Ascending aorta (tissue), 2 donors: ENCODE measurements at regions not wholly inside any gene's neighbourhood (a gene's known extent, or its start where the extent isn't known, plus 50 kb on each side); places are given as distances from the start of the nearest gene placed in this dataset.

ENCODE experiments used
- DNase-seq, 2 donors: peaks; one replicate each; pipeline ENCODE4 v3.0.0-alpha.2; 2019; ENCODE audit warnings: low spot score in 2 of 2
- H3K27ac ChIP-seq, 2 donors: fragments of 200-600 bp; sonication (generic); one replicate each; pipeline ENCODE4 v1.5.1; 2016 to 2017; ENCODE audit warnings: mild to moderate bottlenecking in 1 of 2
- H3K27me3 ChIP-seq: fragments of 200-600 bp; sonication (generic); one replicate; pipeline ENCODE4 v1.5.1; 2017
- H3K36me3 ChIP-seq, 2 donors: fragments of 200-600 bp; sonication (generic); one replicate each; pipeline ENCODE4 v1.5.1; 2016
- H3K4me1 ChIP-seq, 2 donors: fragments of 200-600 bp; sonication (generic); one replicate each; pipeline ENCODE4 v1.5.1; 2016 to 2017; ENCODE audit warnings: mild to moderate bottlenecking in 1 of 2
- H3K4me3 ChIP-seq, 2 donors: fragments of 200-600 bp; sonication (generic); one replicate each; pipeline ENCODE4 v1.5.1; 2016 to 2017; ENCODE audit warnings: mild to moderate bottlenecking in 1 of 2
- H3K9me3 ChIP-seq, 2 donors: fragments of 200-600 bp; sonication (generic); one replicate each; pipeline ENCODE4 v1.5.1; 2016
- CTCF ChIP-seq, 3 experiments: fragments of 200-600 bp in 2 of 3; fragments of 450-650 bp in 1 of 3; sonication (generic) in 2 of 3; IDR thresholded peaks; one replicate each; pipeline ENCODE4 v1.5.1; 2016 to 2019; ENCODE audit warnings: antibody characterized with exemption in 3 of 3, mild to moderate bottlenecking in 1 of 3, moderate library complexity in 1 of 3
- intact Hi-C: fragments of 100-400 bp; cut with DNase I; formaldehyde crosslinking; loops from one replicate; pipeline ENCODE4 v1.15.1; 2023

GRCh38 chr14:99055816-99056215 lies 216.2 kb downstream of the BCL11B start:
- TF ChIP-seq CTCF (IDR thresholded peaks at IDR 0.05), result no peak
- intact Hi-C loops, result no loop called here
- H3K27me3 ChIP-seq, result no peaks in the 10 kb centered on the region
- no peak overlapping the region for H3K4me3 ChIP-seq
- H3K36me3 ChIP-seq, result no peaks in the 10 kb centered on the region
- peaks cover 9 to 16% of the 10 kb centered on the region in 2 donors for H3K9me3 ChIP-seq
- peak in 1 of 2 donors; percentile 63 for DNase-seq
- no peaks in the 10 kb centered on the region for H3K4me1 ChIP-seq
- no peak overlapping the region for H3K27ac ChIP-seq

- H3K4me3 ChIP-seq, result no peak overlapping the region
- no peaks in the 10 kb centered on the region for H3K36me3 ChIP-seq
- intact Hi-C loops, result no loop called here
- peak in 1 of 2 donors; percentile 37 for DNase-seq
- H3K27ac ChIP-seq, result no peak overlapping the region
- no peaks in the 10 kb centered on the region for H3K27me3 ChIP-seq
- H3K4me1 ChIP-seq, result no peaks in the 10 kb centered on the region
- H3K9me3 ChIP-seq, result peaks cover 3 to 8% of the 10 kb centered on the region in 2 donors
- no peak for TF ChIP-seq CTCF (IDR thresholded peaks at IDR 0.05)
These were observed 214.4 kb downstream of the BCL11B start for GRCh38 chr14:99057576-99058083.

- Histone ChIP-seq H3K27me3 (no peaks in the 10 kb centered on the region), H3K36me3 (no peaks in the 10 kb centered on the region), H3K4me1 (no peaks in the 10 kb centered on the region), H3K4me3 (no peak overlapping the region), H3K9me3 (no peaks in the 10 kb centered on the region), H3K27ac (no peak overlapping the region)
- intact Hi-C loops, result no loop called here
- no peak for TF ChIP-seq CTCF (IDR thresholded peaks at IDR 0.05)
- DNase-seq, result no peak
These were observed 213.5 kb downstream of the BCL11B start for GRCh38 chr14:99058542-99058941.

- intact Hi-C loops, result no loop called here
- no peak for DNase-seq
- TF ChIP-seq CTCF (IDR thresholded peaks at IDR 0.05), result no peak
- H3K9me3 ChIP-seq, result no peaks in the 10 kb centered on the region
- no peak overlapping the region for H3K4me3 ChIP-seq
- H3K27ac ChIP-seq, result no peak overlapping the region
- no peaks in the 10 kb centered on the region for H3K27me3 ChIP-seq
- H3K4me1 ChIP-seq, result no peaks in the 10 kb centered on the region
- H3K36me3 ChIP-seq, result no peaks in the 10 kb centered on the region
These were observed 209.8 kb downstream of the BCL11B start for GRCh38 chr14:99062216-99062615.

GRCh38 chr14:99062772-99063418 lies 209.1 kb downstream of the BCL11B start:
- H3K27me3 ChIP-seq, result no peaks in the 10 kb centered on the region
- H3K27ac ChIP-seq, result no peak overlapping the region
- TF ChIP-seq CTCF (IDR thresholded peaks at IDR 0.05), result no peak
- intact Hi-C loops, result no loop called here
- no peak for DNase-seq
- H3K4me1 ChIP-seq, result no peaks in the 10 kb centered on the region
- no peaks in the 10 kb centered on the region for H3K36me3 ChIP-seq
- no peak overlapping the region for H3K4me3 ChIP-seq
- H3K9me3 ChIP-seq, result no peaks in the 10 kb centered on the region
